Naive thymus-derived CD4-positive, alpha-beta T cell (primary cell): ENCODE measurements at regions not wholly inside any gene's neighbourhood (a gene's known extent, or its start where the extent isn't known, plus 50 kb on each side); places are given as distances from the start of the nearest gene placed in this dataset.

ENCODE experiments used
- ATAC-seq: fragments of 150-1000 bp; cut with Tn5 transposase; 2 replicates; pipeline ENCODE4 v1.10.0; 2021; ENCODE audit warnings: mild to moderate bottlenecking, moderate library complexity
- CTCF ChIA-PET: fragments of 350-600 bp; sonication (Branson Sonifier 250); formaldehyde crosslinking; loops from one replicate; lab custom pipeline; 2021; ENCODE audit warnings: antibody characterized with exemption; lab: Charles Lee
- POLR2A ChIA-PET: fragments of 350-600 bp; sonication (Branson Sonifier 250); formaldehyde crosslinking; loops from one replicate; lab custom pipeline; 2021; ENCODE audit warnings: antibody characterized with exemption, inconsistent platforms; lab: Charles Lee
- DNase-seq, 9 donors: peaks; one replicate each; pipeline versions ENCODE4 v3.0.0 to v3.0.0-alpha.2; 2020 to 2022; ENCODE audit warnings: mixed read lengths in 1 of 9
- H3K27ac ChIP-seq: one replicate; pipeline ENCODE4 v1.7.0; 2013; ENCODE audit warnings: mild to moderate bottlenecking, low read depth, low read length, moderate library complexity
- H3K27me3 ChIP-seq, 2 donors: one replicate each; pipeline ENCODE4 v1.7.0; 2013; ENCODE audit warnings: low read length in 2 of 2, mild to moderate bottlenecking in 2 of 2, moderate library complexity in 2 of 2; ENCODE audit not compliant: control insufficient read depth in 2 of 2, insufficient read depth in 2 of 2
- H3K36me3 ChIP-seq, 3 experiments: 1 replicate in 2 of 3; 2 replicates in 1 of 3; pipeline ENCODE4 v1.7.0; 2013; ENCODE audit warnings: low read length in 3 of 3, mild to moderate bottlenecking in 3 of 3, moderate library complexity in 1 of 3; ENCODE audit not compliant: insufficient read depth in 3 of 3, control insufficient read depth in 2 of 3
- H3K4me1 ChIP-seq, 2 donors: one replicate each; pipeline ENCODE4 v1.7.0; 2013; ENCODE audit warnings: low read length in 2 of 2, mild to moderate bottlenecking in 2 of 2, moderate library complexity in 1 of 2; ENCODE audit not compliant: control insufficient read depth in 2 of 2, insufficient read depth in 2 of 2
- H3K4me3 ChIP-seq: 2 replicates; pipeline ENCODE4 v1.7.0; 2013; ENCODE audit warnings: mild to moderate bottlenecking, low read length
- H3K9me3 ChIP-seq, 3 experiments: 1 replicate in 2 of 3; 2 replicates in 1 of 3; pipeline ENCODE4 v1.7.0; 2013; ENCODE audit warnings: low read length in 3 of 3; ENCODE audit not compliant: control insufficient read depth in 2 of 3
- H3K27ac Mint-ChIP-seq, 9 donors: one replicate each; pipeline ENCODE4 v1.8.0; 2020 to 2022; ENCODE audit warnings: mixed read lengths in 9 of 9, mild to moderate bottlenecking in 8 of 9, moderate library complexity in 5 of 9, inconsistent platforms in 2 of 9
- H3K27me3 Mint-ChIP-seq, 5 donors: one replicate each; pipeline ENCODE4 v1.8.0; 2021 to 2022; ENCODE audit warnings: mixed read lengths in 5 of 5, mild to moderate bottlenecking in 1 of 5
- H3K36me3 Mint-ChIP-seq, 5 donors: one replicate each; pipeline ENCODE4 v1.8.0; 2020 to 2022; ENCODE audit warnings: mixed read lengths in 5 of 5, mild to moderate bottlenecking in 3 of 5, inconsistent platforms in 1 of 5
- H3K4me1 Mint-ChIP-seq, 7 donors: one replicate each; pipeline ENCODE4 v1.8.0; 2020 to 2022; ENCODE audit warnings: mixed read lengths in 7 of 7, mild to moderate bottlenecking in 3 of 7, inconsistent platforms in 1 of 7
- H3K4me3 Mint-ChIP-seq, 10 donors: one replicate each; pipeline ENCODE4 v1.8.0; 2020 to 2022; ENCODE audit warnings: mild to moderate bottlenecking in 10 of 10, mixed read lengths in 10 of 10, moderate library complexity in 6 of 10, inconsistent platforms in 2 of 10
- H3K9me3 Mint-ChIP-seq, 11 donors: one replicate each; pipeline ENCODE4 v1.8.0; 2020 to 2022; ENCODE audit warnings: mixed read lengths in 11 of 11, mild to moderate bottlenecking in 4 of 11, inconsistent platforms in 1 of 11, moderate library complexity in 1 of 11
- intact Hi-C, 2 donors: fragments of 100-400 bp; cut with micrococcal nuclease; formaldehyde crosslinking; loops; one replicate each; pipeline ENCODE4 v1.15.1; 2023

- Histone ChIP-seq H3K4me1 (no peaks in the 10 kb centered on the region), H3K36me3 (no peaks in the 10 kb centered on the region), H3K27ac (no peak overlapping the region), H3K9me3 (no peaks in the 10 kb centered on the region), H3K4me3 (no peak overlapping the region), H3K27me3 (no peaks in the 10 kb centered on the region)
- CTCF ChIA-PET, result no interaction called here
- no peak for ATAC-seq
- Mint-ChIP-seq H3K4me1 (no peaks in the 10 kb centered on the region), H3K36me3 (no peaks in the 10 kb centered on the region), H3K4me3 (no peak overlapping the region), H3K27me3 (no peaks in the 10 kb centered on the region), H3K9me3 (peaks cover 0 to 6% (median 0%) of the 10 kb centered on the region in 11 donors), H3K27ac (no peak overlapping the region)
- no peak for DNase-seq
- POLR2A ChIA-PET, result no interaction called here
- intact Hi-C loops, result no loop called here
Measured at GRCh38 chr1:220976390-220976789, 97.1 kb downstream of the HLX start.

GRCh38 chr1:220979371-220979770 lies 100.1 kb downstream of the HLX start:
- Histone ChIP-seq H3K4me3 (no peak overlapping the region), H3K27me3 (no peaks in the 10 kb centered on the region), H3K36me3 (no peaks in the 10 kb centered on the region), H3K9me3 (no peaks in the 10 kb centered on the region), H3K4me1 (no peaks in the 10 kb centered on the region), H3K27ac (no peak overlapping the region)
- H3K4me1 Mint-ChIP-seq, result no peaks in the 10 kb centered on the region
- CTCF ChIA-PET, result no interaction called here
- no peak overlapping the region for H3K27ac Mint-ChIP-seq
- peaks cover 0 to 5% (median 0%) of the 10 kb centered on the region in 5 donors for H3K27me3 Mint-ChIP-seq
- no peaks in the 10 kb centered on the region for H3K36me3 Mint-ChIP-seq
- POLR2A ChIA-PET, result no interaction called here
- intact Hi-C loops, result no loop called here
- no peak overlapping the region for H3K4me3 Mint-ChIP-seq
- ATAC-seq, result no peak
- DNase-seq, result no peak
- H3K9me3 Mint-ChIP-seq, result peaks cover 0 to 1% (median 0%) of the 10 kb centered on the region in 11 donors

- Histone ChIP-seq H3K36me3 (no peaks in the 10 kb centered on the region), H3K27me3 (no peaks in the 10 kb centered on the region), H3K27ac (no peak overlapping the region), H3K4me3 (no peak overlapping the region), H3K9me3 (no peaks in the 10 kb centered on the region), H3K4me1 (no peaks in the 10 kb centered on the region)
- peaks cover 0 to 10% (median 0%) of the 10 kb centered on the region in 11 donors for H3K9me3 Mint-ChIP-seq
- intact Hi-C loops, result no loop called here
- H3K27me3 Mint-ChIP-seq, result peaks cover 0 to 14% (median 0%) of the 10 kb centered on the region in 5 donors
- ATAC-seq (no peak), DNase-seq (no peak)
- H3K27ac Mint-ChIP-seq, result no peak overlapping the region
- CTCF ChIA-PET, result no interaction called here
- POLR2A ChIA-PET, result no interaction called here
- H3K36me3 Mint-ChIP-seq, result no peaks in the 10 kb centered on the region
- no peaks in the 10 kb centered on the region for H3K4me1 Mint-ChIP-seq
- no peak overlapping the region for H3K4me3 Mint-ChIP-seq
Measured at GRCh38 chr1:220982686-220983085, 103.4 kb downstream of the HLX start.

GRCh38 chr1:220983877-220984635 lies 104.8 kb downstream of the HLX start:
- Mint-ChIP-seq H3K27ac (no peak overlapping the region), H3K36me3 (no peaks in the 10 kb centered on the region), H3K4me3 (no peak overlapping the region), H3K4me1 (no peaks in the 10 kb centered on the region), H3K9me3 (peaks cover 0 to 19% (median 0%) of the 10 kb centered on the region in 11 donors), H3K27me3 (peaks cover 0 to 20% (median 0%) of the 10 kb centered on the region in 5 donors)
- H3K27me3 ChIP-seq, result no peaks in the 10 kb centered on the region
- DNase-seq (no peak), ATAC-seq (no peak)
- CTCF ChIA-PET, result no interaction called here
- H3K9me3 ChIP-seq, result no peaks in the 10 kb centered on the region
- H3K36me3 ChIP-seq, result no peaks in the 10 kb centered on the region
- no peak overlapping the region for H3K4me3 ChIP-seq
- no peaks in the 10 kb centered on the region for H3K4me1 ChIP-seq
- POLR2A ChIA-PET, result no interaction called here
- intact Hi-C loops, result no loop called here
- H3K27ac ChIP-seq, result no peak overlapping the region

GRCh38 chr1:220990427-220991339 lies 111.4 kb downstream of the HLX start:
- no peak for DNase-seq
- Histone ChIP-seq H3K4me3 (no peak overlapping the region), H3K4me1 (no peaks in the 10 kb centered on the region), H3K36me3 (no peaks in the 10 kb centered on the region), H3K9me3 (no peaks in the 10 kb centered on the region), H3K27me3 (no peaks in the 10 kb centered on the region), H3K27ac (no peak overlapping the region)
- peak; percentile 41 for ATAC-seq
- intact Hi-C loops, result no loop called here
- Mint-ChIP-seq H3K4me1 (no peaks in the 10 kb centered on the region), H3K27me3 (peaks cover 0 to 31% (median 12%) of the 10 kb centered on the region in 5 donors), H3K27ac (no peak overlapping the region), H3K4me3 (no peak overlapping the region), H3K36me3 (no peaks in the 10 kb centered on the region), H3K9me3 (peaks cover 0 to 15% (median 0%) of the 10 kb centered on the region in 11 donors)
- CTCF ChIA-PET, result no interaction called here
- POLR2A ChIA-PET, result no interaction called here

- Mint-ChIP-seq H3K27ac (no peak overlapping the region), H3K9me3 (peaks cover 0 to 13% (median 0%) of the 10 kb centered on the region in 11 donors), H3K27me3 (peaks cover 0 to 31% (median 10%) of the 10 kb centered on the region in 5 donors), H3K4me1 (no peaks in the 10 kb centered on the region), H3K4me3 (no peak overlapping the region), H3K36me3 (no peaks in the 10 kb centered on the region)
- H3K27ac ChIP-seq, result no peak overlapping the region
- CTCF ChIA-PET, result no interaction called here
- ATAC-seq (no peak), DNase-seq (no peak)
- H3K36me3 ChIP-seq, result no peaks in the 10 kb centered on the region
- H3K4me1 ChIP-seq, result no peaks in the 10 kb centered on the region
- H3K4me3 ChIP-seq, result no peak overlapping the region
- no peaks in the 10 kb centered on the region for H3K27me3 ChIP-seq
- POLR2A ChIA-PET, result no interaction called here
- intact Hi-C loops, result no loop called here
- H3K9me3 ChIP-seq, result no peaks in the 10 kb centered on the region
Measured at GRCh38 chr1:220991506-220991905, 112.3 kb downstream of the HLX start.
